ENCODE measurements at regions not wholly inside any gene's neighbourhood (a gene's known extent, or its start where the extent isn't known, plus 50 kb on each side); places are given as distances from the start of the nearest gene placed in this dataset.

DNA sequence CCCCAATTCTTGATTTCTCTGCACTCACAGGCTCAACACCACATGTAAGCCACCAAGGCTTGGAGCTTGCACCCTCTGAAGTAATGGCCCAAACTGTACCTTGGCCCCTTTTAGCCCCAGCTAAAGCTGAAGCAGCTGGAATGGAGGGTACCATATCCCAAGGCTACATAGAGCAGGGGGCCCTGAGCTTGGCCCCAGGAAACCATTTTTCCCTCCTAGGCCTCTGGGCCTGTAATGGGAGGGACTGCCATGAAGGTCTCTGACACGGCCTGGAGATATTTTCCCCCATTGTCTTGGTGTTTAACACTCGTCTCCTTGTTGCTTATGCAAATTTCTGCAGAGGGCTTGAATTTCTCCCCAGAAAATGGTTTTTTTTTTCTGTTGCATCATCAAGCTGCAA, 69.7 kb downstream of the SKA1 start:
- DNase-seq = no peak

DNA sequence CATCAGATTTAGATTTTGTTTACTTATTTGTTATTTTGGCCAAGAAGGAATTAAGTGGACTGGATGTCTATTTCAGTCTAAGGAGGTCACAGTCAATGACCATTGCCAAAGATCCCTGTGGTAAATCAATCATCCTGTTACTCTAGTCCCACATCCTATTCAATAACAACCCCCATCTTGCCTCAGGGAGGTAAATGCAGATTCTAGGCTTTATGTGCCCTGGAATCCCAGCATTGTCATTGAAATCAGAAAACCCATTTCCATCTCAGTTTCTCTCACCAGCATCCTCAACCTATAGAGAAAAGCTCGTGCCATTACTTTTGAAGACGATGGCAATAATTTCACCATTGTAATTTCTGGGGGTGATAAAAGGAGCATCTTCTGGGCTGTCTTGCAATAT, 71.8 kb downstream of the SKA1 start:
- no peak for DNase-seq

DNA sequence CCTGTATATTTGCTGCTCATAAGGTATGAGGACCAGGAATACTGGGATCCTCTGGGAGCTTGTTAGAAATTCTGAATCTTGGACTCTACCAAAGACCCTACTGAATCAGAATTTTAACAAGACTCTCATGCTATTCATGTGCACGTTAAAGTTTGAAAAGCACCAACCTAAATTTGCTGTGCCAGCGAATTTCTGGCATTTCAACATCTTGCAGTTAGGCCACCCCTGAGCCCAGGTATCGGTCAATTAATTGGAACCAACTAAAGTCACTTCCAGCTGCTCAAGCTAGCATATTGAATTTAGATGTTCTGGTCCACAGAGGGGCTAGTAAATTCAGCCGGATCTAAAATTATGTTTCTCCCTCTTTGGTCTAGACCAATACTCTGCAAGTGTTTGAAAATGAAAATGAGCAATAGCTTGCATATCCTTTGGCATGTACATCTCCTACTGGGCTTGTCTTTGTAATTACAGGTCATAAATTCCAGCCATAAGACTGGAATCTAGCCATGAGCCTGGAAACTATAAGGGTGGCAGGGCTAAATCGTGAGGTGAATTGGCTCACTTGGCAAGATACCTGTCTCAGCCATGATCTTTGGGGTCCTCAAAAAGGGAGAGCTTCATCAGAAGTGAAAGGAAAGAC, 72.4 kb downstream of the SKA1 start:
- no peak for DNase-seq

DNA sequence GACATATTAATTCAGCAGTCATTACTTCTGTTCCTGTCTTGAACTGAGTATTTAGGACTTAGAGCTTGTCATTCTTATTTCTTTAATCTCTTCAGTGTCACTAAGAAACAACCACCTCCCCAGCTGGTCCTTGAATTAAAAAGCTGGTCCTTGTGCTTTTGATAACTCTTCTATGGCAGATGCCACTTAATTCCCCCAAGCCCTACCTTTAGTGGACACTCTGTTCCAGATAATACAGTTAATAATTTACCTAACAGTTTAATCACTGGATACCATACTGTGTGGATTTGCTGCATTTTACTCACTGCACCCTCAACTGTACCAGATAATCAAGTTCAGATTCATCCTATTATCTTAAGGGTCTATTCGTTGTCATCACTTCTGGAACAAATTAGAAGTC, 73.1 kb downstream of the SKA1 start:
- no peak for DNase-seq

DNA sequence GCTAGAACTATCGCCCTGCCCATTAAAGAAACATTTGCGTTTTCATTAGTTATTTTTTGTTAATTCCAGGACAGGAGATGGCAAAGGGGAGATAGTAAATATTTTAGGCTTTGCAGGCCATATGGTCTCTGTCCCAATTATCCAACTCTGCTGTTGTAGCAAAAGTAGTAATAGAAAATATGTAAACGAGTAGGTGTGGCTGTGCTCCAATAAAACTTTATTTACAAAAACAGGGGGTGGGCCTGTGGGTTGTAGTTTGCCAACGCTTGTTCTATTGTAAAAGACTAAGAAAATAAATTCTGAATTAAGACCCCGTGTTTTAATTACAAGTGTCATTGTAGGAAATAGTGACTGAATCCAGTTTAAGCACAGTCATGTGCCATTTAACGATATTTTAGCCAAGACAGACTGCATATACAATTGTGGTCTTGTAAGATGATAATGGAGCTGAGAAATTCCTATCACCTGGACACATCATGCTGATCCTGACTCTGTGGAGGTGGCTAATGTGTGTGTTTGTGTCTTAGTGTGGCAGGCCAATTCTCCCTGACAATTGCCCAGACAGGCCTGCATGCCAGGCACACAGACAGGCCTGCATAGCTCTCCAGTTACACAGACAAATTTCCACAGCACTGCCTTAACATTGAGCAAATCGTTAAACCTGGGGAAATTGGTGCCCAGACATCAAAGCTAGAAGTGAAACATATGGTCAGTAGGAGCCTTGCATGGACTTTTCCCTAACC, 76.4 kb downstream of the SKA1 start:
- DNase-seq = no peak

DNA sequence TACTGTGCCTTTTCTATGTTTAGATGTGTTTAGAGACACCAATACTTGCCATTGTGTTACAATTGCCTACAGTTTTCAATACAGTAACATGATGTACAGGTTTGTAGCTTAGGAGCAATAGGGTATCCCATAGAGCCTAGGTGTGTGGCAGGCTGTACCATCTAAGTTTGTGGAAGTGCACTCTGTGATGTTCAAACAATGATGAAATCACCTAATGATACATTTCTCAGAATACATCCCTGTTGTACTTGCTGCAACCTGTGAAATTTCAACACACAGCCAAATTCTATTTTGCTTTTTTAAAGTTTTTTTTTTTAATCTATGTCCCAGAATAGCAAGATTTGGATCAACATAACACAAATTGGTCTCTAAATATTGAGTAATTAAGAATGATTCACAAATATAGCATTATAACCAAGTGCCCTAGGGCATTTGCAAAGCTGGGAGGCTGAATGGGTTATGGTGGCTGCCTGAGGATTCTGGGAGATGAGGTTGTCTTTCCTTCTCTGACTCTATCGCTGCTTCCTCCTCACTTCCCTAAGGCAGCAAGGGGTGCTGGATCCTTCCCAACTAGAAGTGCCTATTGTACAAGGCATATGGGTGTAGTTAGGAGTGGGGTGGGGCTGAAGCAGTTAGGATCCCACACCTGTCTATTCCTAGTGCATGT, 78.3 kb downstream of the SKA1 start:
- no peak for DNase-seq

DNA sequence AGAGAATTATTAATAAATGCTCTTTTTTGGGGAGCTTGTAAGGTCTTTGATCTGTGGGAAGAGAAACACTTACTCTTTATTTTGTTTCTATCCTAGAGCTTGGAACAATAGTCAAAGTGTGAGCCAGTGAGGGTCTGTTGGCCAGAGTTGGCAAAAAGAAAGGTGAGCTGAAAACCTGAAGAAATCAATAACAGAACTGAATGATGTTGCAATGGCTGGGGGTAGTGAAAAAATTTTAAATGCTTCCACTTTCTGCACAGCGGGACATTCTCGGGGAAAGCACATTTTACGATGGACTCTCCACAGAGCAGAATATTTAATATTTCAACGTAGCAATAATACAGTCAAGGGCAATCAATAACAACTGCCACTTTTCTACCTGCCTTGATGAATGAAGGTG, 78.9 kb downstream of the SKA1 start:
- no peak for DNase-seq

DNA sequence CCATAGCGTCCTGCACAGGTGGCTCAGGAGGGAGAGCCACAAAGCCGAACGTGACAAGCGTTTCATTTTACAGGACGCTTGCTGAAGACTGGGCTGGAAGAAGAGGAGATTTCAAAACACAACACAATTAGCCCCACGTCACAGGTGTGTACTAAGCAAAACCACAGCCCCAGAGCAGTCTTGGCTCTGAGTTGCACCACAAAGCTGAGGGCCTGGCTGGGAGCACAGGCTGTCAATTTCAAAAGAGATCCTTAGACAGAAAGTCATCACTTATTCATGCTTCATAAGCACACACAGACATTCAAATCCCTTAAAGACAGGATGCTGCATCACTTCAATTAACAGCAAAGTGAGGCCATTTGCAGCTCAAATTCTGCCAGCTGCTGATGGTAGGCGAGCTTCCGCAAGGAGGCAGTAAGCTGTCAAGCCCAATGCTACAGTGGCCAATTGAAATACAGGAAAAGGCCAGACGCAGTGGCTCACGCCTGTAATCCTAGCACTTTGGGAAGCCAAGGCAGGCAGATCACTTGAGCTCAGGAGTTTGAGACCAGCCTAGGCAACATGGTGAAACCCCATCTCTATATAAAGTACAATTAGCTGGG, 79.6 kb downstream of the SKA1 start:
- no peak for DNase-seq

DNA sequence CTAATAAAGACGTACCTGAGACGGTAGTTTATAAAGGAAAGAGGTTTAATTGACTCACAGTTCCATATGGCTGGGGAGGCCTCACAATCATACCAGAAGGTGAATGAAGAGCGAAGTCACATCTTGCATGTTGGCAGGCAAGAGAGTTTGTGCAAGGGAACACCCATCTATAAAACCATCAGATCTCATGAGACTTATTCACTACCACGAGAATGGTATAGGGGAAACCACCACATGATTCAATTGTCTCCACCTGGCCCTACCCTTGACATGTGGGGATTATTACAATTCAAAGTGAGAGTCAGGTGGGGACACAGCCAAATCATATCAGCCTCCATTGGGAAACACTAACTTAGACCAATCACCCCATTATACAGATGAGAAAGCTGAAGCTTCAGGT, 81.4 kb downstream of the SKA1 start:
- no peak for DNase-seq

DNA sequence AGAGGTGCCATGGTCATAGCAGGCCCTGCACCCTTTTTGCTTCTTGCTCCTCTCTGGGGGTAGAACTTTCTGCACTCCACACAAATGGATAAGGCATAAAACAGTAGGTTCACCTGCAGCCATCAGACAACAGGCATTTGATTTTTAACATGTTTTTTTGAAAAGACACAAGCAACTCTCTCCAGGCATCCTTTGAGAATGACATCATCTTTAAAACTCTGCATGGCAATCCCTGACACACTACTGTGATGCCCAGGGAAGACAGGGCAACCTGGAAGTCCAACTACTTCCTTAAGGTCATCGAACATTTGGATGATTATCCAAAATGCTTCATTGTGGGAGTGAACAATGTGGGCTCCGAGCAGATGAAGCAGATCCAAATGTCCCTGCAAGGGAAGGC, 82.8 kb downstream of the SKA1 start:
- no peak for DNase-seq

DNA sequence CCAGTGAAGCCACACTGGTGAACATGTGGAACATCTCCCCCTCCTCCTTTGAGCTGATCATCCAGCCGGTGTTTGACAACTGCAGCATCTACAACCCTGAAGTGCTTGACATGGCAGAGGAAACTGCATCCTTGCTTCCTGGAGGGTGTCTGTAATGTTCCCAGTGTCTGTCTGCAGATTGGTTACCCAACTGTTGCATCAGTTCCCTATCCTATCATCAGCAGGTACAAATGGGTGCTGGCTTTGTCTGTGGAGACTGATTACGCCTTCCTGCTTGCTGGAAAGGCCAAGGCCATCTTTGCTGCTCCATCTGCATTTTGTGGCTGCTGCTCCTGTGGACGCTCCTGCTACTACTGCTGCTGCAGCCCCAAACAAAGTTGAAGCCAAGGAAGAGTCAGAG, 83.5 kb downstream of the SKA1 start:
- no peak for DNase-seq

DNA sequence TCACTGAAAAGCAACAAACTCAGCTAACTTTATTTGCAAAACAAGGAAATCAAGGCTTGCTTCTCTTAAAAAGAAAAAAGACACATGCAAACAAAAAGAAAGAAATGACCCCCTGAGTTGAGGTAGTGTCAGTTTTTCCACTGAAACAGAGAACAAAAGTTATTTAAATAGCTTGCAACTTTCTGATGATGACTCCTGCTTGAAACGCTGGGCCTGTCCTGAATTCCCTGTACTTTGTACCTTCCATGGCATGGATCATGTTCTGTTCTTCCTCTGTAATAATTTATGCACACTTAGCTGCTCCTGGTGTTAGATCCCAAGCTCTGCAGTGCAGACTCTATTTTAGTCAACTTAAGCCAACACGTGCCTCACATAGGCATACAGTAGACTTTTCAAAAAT, 84.0 kb downstream of the SKA1 start:
- no peak for DNase-seq

DNA sequence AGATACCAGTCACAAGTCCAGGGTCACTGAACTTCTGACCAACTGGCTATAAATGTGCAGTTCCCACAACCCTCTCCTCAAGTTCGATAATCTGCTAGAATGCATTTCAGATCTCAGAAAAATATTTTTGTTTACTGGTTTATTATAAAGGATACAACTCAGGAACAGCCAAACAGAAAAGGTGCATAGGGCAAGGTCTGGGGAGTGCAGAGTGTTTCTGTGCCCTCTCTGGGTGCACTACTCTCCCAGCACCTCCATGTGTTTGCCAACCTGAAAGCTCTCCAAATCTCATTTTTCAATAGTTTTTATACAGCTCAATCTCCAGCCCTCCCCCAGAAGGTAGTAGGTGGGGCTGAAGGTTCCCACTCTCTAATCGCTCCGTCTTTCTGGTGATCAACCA, 85.2 kb downstream of the SKA1 start:
- DNase-seq = no peak

DNA sequence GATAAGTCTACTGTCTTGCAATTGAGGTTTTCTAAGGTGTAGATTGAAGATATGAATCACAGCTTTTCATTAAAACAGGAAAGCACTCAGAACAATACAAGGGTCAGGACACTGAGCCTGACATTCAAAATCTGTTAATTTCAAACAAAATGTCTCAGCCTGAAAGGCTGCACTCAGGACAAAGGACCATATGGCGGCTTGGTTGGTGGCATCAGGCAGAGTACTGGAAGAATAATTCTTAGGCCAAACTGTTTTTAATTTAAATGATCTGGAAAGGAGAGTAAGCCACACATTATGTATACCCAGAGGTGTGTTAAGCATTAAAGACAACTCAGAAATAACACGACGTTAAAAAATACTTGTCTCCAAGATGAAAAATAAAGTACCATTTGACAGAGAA, 85.9 kb downstream of the SKA1 start:
- no peak for DNase-seq

DNA sequence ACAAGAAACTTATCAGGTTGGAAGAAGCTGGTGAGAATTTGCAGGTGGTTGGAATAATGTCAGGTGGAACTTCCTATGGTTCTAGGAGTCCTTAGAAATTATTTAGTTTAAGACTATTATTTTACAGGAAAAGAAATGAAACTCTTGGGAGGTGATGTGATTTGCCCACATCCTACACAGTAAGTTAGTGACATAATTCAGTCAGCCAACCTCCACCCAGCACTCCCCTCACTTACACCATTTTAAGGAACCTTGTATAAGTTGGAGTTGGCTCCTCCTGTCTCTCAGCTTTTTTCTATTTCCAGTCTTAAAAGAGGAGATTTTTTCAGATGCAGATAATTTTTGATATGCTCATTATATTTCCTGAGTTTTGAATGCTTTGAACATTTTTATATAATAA, 86.4 kb downstream of the SKA1 start:
- DNase-seq = no peak

DNA sequence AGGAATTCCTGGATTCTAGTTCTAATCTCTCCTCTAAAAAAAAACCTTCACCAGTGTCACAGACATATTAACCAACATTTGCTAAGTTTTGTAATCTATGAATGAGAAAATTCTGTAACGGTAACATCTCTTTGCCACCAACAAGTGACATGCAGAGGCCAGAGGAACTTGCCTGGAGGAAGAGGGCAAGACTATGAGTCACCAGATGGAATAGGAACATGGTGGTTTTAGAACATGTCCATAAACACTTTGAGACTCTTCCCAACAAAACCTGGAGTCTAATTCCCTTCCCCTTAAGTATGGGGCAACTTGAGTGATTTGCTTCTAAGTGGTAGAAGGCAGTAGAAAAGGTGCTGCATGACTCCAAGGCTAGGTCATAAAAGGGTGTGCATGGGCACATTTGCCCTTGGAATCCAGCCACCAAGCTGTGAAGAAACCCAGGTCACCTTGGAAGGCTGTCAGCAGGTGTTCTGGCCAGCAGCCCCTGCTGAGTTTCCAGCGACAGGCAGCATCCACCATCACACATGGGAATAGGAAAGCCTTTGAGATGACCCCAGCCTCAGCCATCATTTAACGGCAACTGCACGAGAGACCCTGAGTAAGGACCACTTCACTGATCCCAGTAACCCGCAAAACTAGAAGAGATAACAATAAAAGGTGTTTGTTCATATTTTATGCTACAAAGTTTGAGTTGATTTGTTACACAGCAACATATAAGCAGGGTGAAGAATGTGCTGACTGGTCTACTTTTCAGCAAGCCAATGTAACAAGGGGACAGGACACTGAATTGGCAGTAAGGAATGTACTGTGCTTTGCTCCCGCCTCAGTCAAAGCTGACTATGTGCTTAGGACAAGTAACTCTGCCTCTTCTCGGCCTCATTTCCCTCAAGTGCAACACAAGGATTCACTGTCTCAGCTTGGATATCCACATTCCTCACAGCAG, 90.6 kb downstream of the SKA1 start:
- DNase-seq = no peak

DNA sequence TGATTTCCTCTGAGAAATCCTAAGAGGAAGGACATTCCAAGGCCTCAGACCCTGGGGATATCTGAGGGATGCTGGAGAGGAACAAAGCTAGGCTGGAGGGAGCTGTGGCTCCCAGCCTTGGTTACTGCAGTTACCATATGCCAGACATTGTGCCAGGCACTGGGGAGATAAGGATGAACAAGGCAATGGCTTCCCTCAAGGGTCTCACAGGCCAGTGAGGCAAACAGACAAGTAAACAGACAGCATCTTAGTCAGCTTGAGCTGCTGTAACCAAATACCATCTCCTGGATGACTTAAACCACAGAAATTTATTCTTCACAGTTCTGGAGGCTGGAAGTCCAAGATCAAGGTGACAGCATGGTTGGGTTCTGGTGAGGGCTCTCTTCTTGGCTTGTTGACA, 91.8 kb downstream of the SKA1 start:
- no peak for DNase-seq

DNA sequence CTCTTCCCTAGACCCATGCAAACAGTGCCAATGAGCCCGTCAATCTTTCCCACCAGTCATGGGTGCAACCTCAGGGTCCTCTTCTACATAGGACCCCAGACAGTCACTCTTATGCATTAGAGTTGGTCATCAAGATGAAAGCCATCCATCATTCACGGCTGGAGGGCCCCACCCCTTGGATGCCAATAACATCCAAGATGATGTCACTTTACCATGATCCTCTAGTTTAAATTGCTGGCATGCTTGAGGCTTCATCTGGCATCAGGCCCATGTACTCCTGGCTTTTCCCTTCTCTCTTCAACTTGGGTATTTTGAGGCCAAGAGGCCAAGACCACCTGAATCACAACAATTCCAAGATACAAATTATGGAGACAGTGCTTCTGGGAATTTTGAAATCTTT, 91.1 kb upstream of the MAPK4 start:
- no peak for DNase-seq

DNA sequence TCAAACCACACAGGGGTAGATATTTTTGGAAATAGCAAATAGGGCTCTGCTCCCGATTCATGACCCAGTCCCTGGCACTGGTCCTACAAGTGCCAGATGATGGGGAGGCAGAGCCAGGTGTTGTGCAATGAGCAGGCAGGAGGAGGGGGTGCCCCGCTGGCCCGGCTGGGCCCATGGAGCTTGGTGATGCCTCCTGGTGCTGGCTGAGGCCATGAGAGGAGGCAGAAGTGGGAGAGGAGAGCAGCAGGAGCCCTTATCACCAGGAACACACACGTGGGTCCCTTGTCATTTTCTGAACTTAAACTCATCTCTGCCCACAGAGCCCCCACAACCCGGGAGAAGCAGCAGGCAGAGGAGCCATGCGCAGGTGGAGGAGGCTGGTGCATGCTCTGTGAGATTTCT, 90.5 kb upstream of the MAPK4 start:
- no peak for DNase-seq

DNA sequence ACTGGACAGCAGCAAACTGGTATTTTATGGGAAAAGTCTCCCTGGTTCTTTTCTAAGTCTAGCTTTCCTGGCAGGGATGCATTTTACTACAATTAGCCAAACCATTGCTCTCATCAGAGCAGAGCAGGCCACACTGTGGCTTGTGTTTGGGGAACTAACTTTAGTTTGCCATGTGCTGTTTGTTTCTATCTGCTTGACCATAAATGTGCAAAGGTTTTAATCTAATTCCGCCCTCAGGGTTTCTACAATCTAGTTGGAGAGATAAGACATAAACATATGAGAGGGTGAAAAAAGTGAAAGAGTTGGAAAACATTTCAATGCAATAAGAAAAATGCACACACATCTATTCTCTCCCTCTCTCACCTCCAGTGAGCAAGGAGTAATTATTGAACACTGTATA, 86.9 kb upstream of the MAPK4 start:
- no peak for DNase-seq

DNA sequence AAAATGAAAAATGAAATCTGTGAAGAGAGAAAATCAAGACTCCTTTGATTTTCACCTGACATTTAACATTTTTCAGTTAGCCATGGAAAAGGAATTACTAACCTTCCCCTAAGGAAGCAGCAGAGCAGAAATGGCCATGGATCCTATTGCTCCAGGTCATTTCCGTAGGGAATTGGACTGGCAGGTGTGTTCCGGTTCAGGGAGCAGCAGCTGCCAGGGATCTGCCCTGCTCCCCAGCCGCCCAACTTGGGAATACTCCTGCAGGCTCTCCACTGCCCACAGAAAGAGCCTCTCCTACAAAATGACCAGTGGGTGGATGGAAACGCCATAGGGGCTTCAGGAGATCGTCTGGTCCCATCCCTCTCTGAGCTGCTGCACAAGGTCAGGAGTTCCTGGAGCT, 86.0 kb upstream of the MAPK4 start:
- no peak for DNase-seq

DNA sequence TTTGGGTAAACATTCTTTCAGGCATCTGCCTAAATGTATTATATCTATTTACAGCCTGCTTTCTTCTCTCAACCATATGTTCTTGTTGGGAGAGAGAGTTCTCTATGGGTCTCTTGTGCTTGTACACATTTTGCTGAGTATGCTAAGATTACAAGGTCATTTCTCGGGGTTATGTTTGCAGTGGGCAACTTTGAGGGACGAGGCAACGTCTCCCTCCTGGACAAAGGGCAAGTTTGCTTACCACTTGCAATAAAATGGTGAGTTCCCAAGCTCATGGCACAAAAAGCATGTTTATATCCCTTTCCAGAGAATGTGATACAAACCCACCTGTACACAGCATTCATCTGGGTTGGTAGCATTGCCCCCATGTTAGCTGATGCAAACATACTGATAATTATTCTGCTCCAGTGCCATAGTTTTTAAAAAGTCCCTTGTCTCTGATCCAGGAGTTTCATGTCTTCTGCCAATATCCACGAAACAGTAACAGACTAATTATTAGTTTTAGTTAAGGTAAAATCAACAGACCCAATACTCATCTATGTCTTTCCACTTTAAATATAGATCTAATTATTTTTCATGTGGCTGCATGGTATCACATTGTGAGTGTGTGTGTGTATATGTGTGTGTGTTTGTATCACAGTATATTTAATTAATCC, 84.2 kb upstream of the MAPK4 start:
- no peak for DNase-seq

Data from midbrain (tissue), 1 donor.